ENCODE measurements at regions not wholly inside any gene's neighbourhood (a gene's known extent, or its start where the extent isn't known, plus 50 kb on each side); places are given as distances from the start of the nearest gene placed in this dataset.
"Not testable (repeated sequence)": the region's sequence is repeated elsewhere in the genome, so short reads cannot be mapped to it uniquely, and the experiment has no call there.

GRCh38 chr9:41075671-41076070, 52.8 kb downstream of the FOXD4L6 start:
- not testable (repeated sequence) for H3K9ac ChIP-seq; H2AFZ ChIP-seq; H3K27ac ChIP-seq; H3K4me2 ChIP-seq (ENCODE audit: low read length); H3K36me3 ChIP-seq (ENCODE audit: control insufficient read depth, insufficient read depth, low read length); H3K4me3 ChIP-seq (ENCODE audit: low read depth, low read length); H3K4me1 ChIP-seq; H3K9me3 ChIP-seq (ENCODE audit: control insufficient read depth, low read length); H3K27me3 ChIP-seq (ENCODE audit: control insufficient read depth, insufficient read depth, low read length); H3K79me2 ChIP-seq

- not testable (repeated sequence) for H3K9ac ChIP-seq; H3K27ac ChIP-seq; H3K36me3 ChIP-seq (ENCODE audit: control insufficient read depth, insufficient read depth, low read length); H3K79me2 ChIP-seq; H3K27me3 ChIP-seq (ENCODE audit: control insufficient read depth, insufficient read depth, low read length); H3K9me3 ChIP-seq (ENCODE audit: control insufficient read depth, low read length); H3K4me1 ChIP-seq
- peak overlapping the region; percentile 82 for H3K4me2 ChIP-seq (ENCODE audit: low read length)
- H2AFZ ChIP-seq = peak overlapping the region; percentile 69
- peak overlapping the region; percentile 47 for H3K4me3 ChIP-seq (ENCODE audit: low read depth, low read length)
Observed at GRCh38 chr9:41074356-41074942, 54.0 kb downstream of the FOXD4L6 start.

- not testable (repeated sequence) for H3K9ac ChIP-seq; H3K4me3 ChIP-seq (ENCODE audit: low read depth, low read length); H3K27me3 ChIP-seq (ENCODE audit: control insufficient read depth, insufficient read depth, low read length); H3K79me2 ChIP-seq; H3K4me1 ChIP-seq; H3K27ac ChIP-seq; H3K36me3 ChIP-seq (ENCODE audit: control insufficient read depth, insufficient read depth, low read length); H3K9me3 ChIP-seq (ENCODE audit: control insufficient read depth, low read length); H3K4me2 ChIP-seq (ENCODE audit: low read length)
- H2AFZ ChIP-seq = peak overlapping the region; percentile 69
Observed at GRCh38 chr9:41073471-41074243, 54.8 kb downstream of the FOXD4L6 start.

GRCh38 chr9:41064125-41064795, 64.2 kb downstream of the FOXD4L6 start:
- not testable (repeated sequence) for H3K4me2 ChIP-seq (ENCODE audit: low read length); H3K36me3 ChIP-seq (ENCODE audit: control insufficient read depth, insufficient read depth, low read length); H3K4me3 ChIP-seq (ENCODE audit: low read depth, low read length); H3K27me3 ChIP-seq (ENCODE audit: control insufficient read depth, insufficient read depth, low read length); H2AFZ ChIP-seq; H3K4me1 ChIP-seq; H3K79me2 ChIP-seq; H3K9ac ChIP-seq; H3K9me3 ChIP-seq (ENCODE audit: control insufficient read depth, low read length); H3K27ac ChIP-seq

GRCh38 chr9:41063243-41063642, 65.2 kb downstream of the FOXD4L6 start:
- H3K9ac ChIP-seq; H3K36me3 ChIP-seq (ENCODE audit: control insufficient read depth, insufficient read depth, low read length); H3K27me3 ChIP-seq (ENCODE audit: control insufficient read depth, insufficient read depth, low read length); H3K4me2 ChIP-seq (ENCODE audit: low read length); H2AFZ ChIP-seq; H3K79me2 ChIP-seq; H3K4me3 ChIP-seq (ENCODE audit: low read depth, low read length); H3K27ac ChIP-seq; H3K9me3 ChIP-seq (ENCODE audit: control insufficient read depth, low read length); H3K4me1 ChIP-seq: not testable (repeated sequence)

- H3K9ac ChIP-seq; H3K79me2 ChIP-seq; H3K9me3 ChIP-seq (ENCODE audit: control insufficient read depth, low read length); H3K27ac ChIP-seq; H3K27me3 ChIP-seq (ENCODE audit: control insufficient read depth, insufficient read depth, low read length); H3K4me2 ChIP-seq (ENCODE audit: low read length); H3K36me3 ChIP-seq (ENCODE audit: control insufficient read depth, insufficient read depth, low read length); H3K4me1 ChIP-seq; H3K4me3 ChIP-seq (ENCODE audit: low read depth, low read length); H2AFZ ChIP-seq: not testable (repeated sequence)
Observed at GRCh38 chr9:41059603-41060002, 68.9 kb downstream of the FOXD4L6 start.

GRCh38 chr9:41053666-41054363, 74.7 kb downstream of the FOXD4L6 start:
- not testable (repeated sequence) for H3K9me3 ChIP-seq (ENCODE audit: control insufficient read depth, low read length); H3K9ac ChIP-seq; H3K27ac ChIP-seq; H3K4me3 ChIP-seq (ENCODE audit: low read depth, low read length); H3K4me1 ChIP-seq; H3K27me3 ChIP-seq (ENCODE audit: control insufficient read depth, insufficient read depth, low read length); H2AFZ ChIP-seq; H3K4me2 ChIP-seq (ENCODE audit: low read length); H3K79me2 ChIP-seq; H3K36me3 ChIP-seq (ENCODE audit: control insufficient read depth, insufficient read depth, low read length)

GRCh38 chr9:41048672-41049071, 79.8 kb downstream of the FOXD4L6 start:
- not testable (repeated sequence) for H3K79me2 ChIP-seq; H3K4me1 ChIP-seq; H2AFZ ChIP-seq; H3K27me3 ChIP-seq (ENCODE audit: control insufficient read depth, insufficient read depth, low read length); H3K27ac ChIP-seq; H3K4me2 ChIP-seq (ENCODE audit: low read length); H3K9me3 ChIP-seq (ENCODE audit: control insufficient read depth, low read length); H3K9ac ChIP-seq; H3K4me3 ChIP-seq (ENCODE audit: low read depth, low read length); H3K36me3 ChIP-seq (ENCODE audit: control insufficient read depth, insufficient read depth, low read length)

GRCh38 chr9:41047792-41048191, 80.7 kb downstream of the FOXD4L6 start:
- not testable (repeated sequence) for H3K9ac ChIP-seq; H3K9me3 ChIP-seq (ENCODE audit: control insufficient read depth, low read length); H3K36me3 ChIP-seq (ENCODE audit: control insufficient read depth, insufficient read depth, low read length); H3K27ac ChIP-seq; H3K4me2 ChIP-seq (ENCODE audit: low read length); H2AFZ ChIP-seq; H3K27me3 ChIP-seq (ENCODE audit: control insufficient read depth, insufficient read depth, low read length); H3K4me3 ChIP-seq (ENCODE audit: low read depth, low read length); H3K4me1 ChIP-seq; H3K79me2 ChIP-seq

- H2AFZ ChIP-seq; H3K79me2 ChIP-seq; H3K4me3 ChIP-seq (ENCODE audit: low read depth, low read length); H3K4me2 ChIP-seq (ENCODE audit: low read length); H3K9ac ChIP-seq; H3K36me3 ChIP-seq (ENCODE audit: control insufficient read depth, insufficient read depth, low read length); H3K27ac ChIP-seq; H3K27me3 ChIP-seq (ENCODE audit: control insufficient read depth, insufficient read depth, low read length); H3K4me1 ChIP-seq; H3K9me3 ChIP-seq (ENCODE audit: control insufficient read depth, low read length): not testable (repeated sequence)
Observed at GRCh38 chr9:41044930-41045329, 83.6 kb downstream of the FOXD4L6 start.
